K562 (cell line): ENCODE measurements at regions not wholly inside any gene's neighbourhood (a gene's known extent, or its start where the extent isn't known, plus 50 kb on each side); places are given as distances from the start of the nearest gene placed in this dataset.

Source experiments
- ATAC-seq: fragments of 200-7000 bp; cut with Tn5 transposase; 3 replicates; pipeline ENCODE4 v1.9.1; 2020; ENCODE audit warnings: moderate library complexity
- BruUV-seq: library from RNA; stranded (reverse); fragments of 400-500 nt; replicated peaks from 2 replicates; lab custom pipeline; 2021; lab: Mats Ljungman, UMichigan
- CTCF ChIA-PET: fragments of 300-600 bp; formaldehyde crosslinking; extraction: SDS; loops from one replicate; lab custom pipeline; 2021; ENCODE audit warnings: low intra/inter-chr PET ratio; lab: Yijun Ruan, JAX
- POLR2A ChIA-PET: fragments of 300-600, 350-650 bp; sonication (Branson Sonifier 250); formaldehyde crosslinking; extraction: SDS; loops from one replicate; lab custom pipeline; 2021; ENCODE audit warnings: antibody characterized with exemption, inconsistent platforms; lab: Yijun Ruan, JAX
- DNase-seq, 4 experiments: peaks; one replicate each; pipeline versions ENCODE4 v3.0.0 to v3.0.0-alpha.2; 2011 to 2018; ENCODE audit warnings: low spot score in 3 of 4, mixed read lengths in 3 of 4; ENCODE audit errors: extremely low read depth in 1 of 4
- FAIRE-seq: peaks from 2 replicates; lab custom pipeline; 2011; peaks lifted over from hg19 to GRCh38; lab: Jason Lieb, UNC
- H2AFZ ChIP-seq: 2 replicates; pipeline ENCODE4 v1.6.0; 2011; ENCODE audit warnings: low read depth, low read length, control low read depth, inconsistent platforms
- H3K27ac ChIP-seq: fragments of 200-600 bp; 3 replicates; pipeline ENCODE4 v1.8.0; 2011; ENCODE audit warnings: low read depth, mild to moderate bottlenecking, control low read depth, inconsistent platforms, low read length, moderate library complexity, mixed read lengths; ENCODE audit errors: extremely low read depth
- H3K27me3 ChIP-seq, 2 experiments: fragments of 300-600 bp in 1 of 2; 2 replicates in 1 of 2; 3 replicates in 1 of 2; pipeline versions ENCODE4 v1.6.0 to v1.8.0; 2011; ENCODE audit warnings: inconsistent platforms in 2 of 2, low read length in 2 of 2, mild to moderate bottlenecking in 1 of 2, mixed read lengths in 1 of 2, moderate library complexity in 1 of 2; ENCODE audit not compliant: control insufficient read depth in 2 of 2, insufficient read depth in 2 of 2
- H3K36me3 ChIP-seq: fragments of 300-600 bp; 3 replicates; pipeline ENCODE4 v1.8.0; 2011; ENCODE audit warnings: mild to moderate bottlenecking, low read length, inconsistent platforms; ENCODE audit not compliant: control insufficient read depth, insufficient read depth
- H3K4me1 ChIP-seq, 2 experiments: fragments of 200-600 bp in 1 of 2; replicated peaks in 1 of 2; 2 replicates in 1 of 2; 3 replicates in 1 of 2; pipeline versions ENCODE4 v1.5.1 to v1.8.0; 2011; ENCODE audit warnings: inconsistent platforms in 2 of 2, low read length in 2 of 2, mild to moderate bottlenecking in 1 of 2, mixed read lengths in 1 of 2, moderate library complexity in 1 of 2; ENCODE audit not compliant: control insufficient read depth in 2 of 2, insufficient read depth in 2 of 2
- H3K4me2 ChIP-seq: 2 replicates; pipeline ENCODE4 v1.6.1; 2011; ENCODE audit warnings: low read length, control low read depth, inconsistent platforms, mixed read lengths; ENCODE audit not compliant: insufficient read depth
- H3K4me3 ChIP-seq: fragments of 200-600 bp; sonication (generic), shearing (Covaris generic); 2 replicates; pipeline ENCODE4 v1.5.1; 2016; ENCODE audit warnings: control low read depth, inconsistent platforms
- H3K79me2 ChIP-seq: fragments of 200-600 bp; 3 replicates; pipeline ENCODE4 v1.8.0; 2011; ENCODE audit warnings: low read length, inconsistent platforms; ENCODE audit not compliant: control insufficient read depth, insufficient read depth
- H3K9ac ChIP-seq, 2 experiments: 2 replicates each; pipeline versions ENCODE4 v1.6.0 to v1.6.1; 2011; ENCODE audit warnings: low read depth in 2 of 2, low read length in 2 of 2, control low read depth in 1 of 2, inconsistent platforms in 1 of 2, mild to moderate bottlenecking in 1 of 2, mixed read lengths in 1 of 2; ENCODE audit not compliant: insufficient read depth in 1 of 2
- H3K9me1 ChIP-seq: one replicate; pipeline ENCODE4 v1.6.0; 2011; ENCODE audit warnings: inconsistent platforms, mild to moderate bottlenecking, low read length, moderate library complexity; ENCODE audit not compliant: control insufficient read depth, insufficient read depth
- H3K9me3 ChIP-seq: replicated peaks from 2 replicates; pipeline ENCODE4 v1.5.1; 2011; ENCODE audit warnings: low read depth, low read length, inconsistent platforms; ENCODE audit not compliant: control insufficient read depth, insufficient read depth
- H4K20me1 ChIP-seq: replicated peaks from 2 replicates; pipeline ENCODE4 v1.6.1; 2011; ENCODE audit warnings: low read length, inconsistent platforms, mixed read lengths; ENCODE audit not compliant: control insufficient read depth, insufficient read depth
- HMGN3 ChIP-seq: IDR thresholded peaks from 2 replicates; pipeline ENCODE4 v1.6.1; 2011; ENCODE audit warnings: borderline replicate concordance, low read depth, mild to moderate bottlenecking, mixed read lengths, low read length; ENCODE audit not compliant: insufficient read length; ENCODE audit errors: extremely low read depth
- POU5F1 ChIP-seq: fragments of 150-350 bp; IDR thresholded peaks from 2 replicates; pipeline ENCODE4 v1.6.1; 2014; ENCODE audit warnings: borderline replicate concordance, low read length, low read depth, mild to moderate bottlenecking; ENCODE audit not compliant: partially characterized antibody
- ZFP30 ChIP-seq: fragments of 250-450 bp; sonication (Bioruptor Pico); IDR thresholded peaks from 2 replicates; pipeline ENCODE4 v1.8.0; 2022; ENCODE audit warnings: moderate library complexity, mild to moderate bottlenecking, inconsistent platforms, borderline replicate concordance
- ZKSCAN8 ChIP-seq: fragments of 200-800 bp; sonication (Bioruptor generic); IDR thresholded peaks from 2 replicates; pipeline ENCODE4 v1.6.1; 2016; ENCODE audit warnings: missing genetic modification characterization, missing compliant biosample characterization
- ZNF175 ChIP-seq: fragments of 200-800 bp; sonication (Bioruptor generic); IDR thresholded peaks from 2 replicates; pipeline ENCODE4 v1.6.1; 2016; ENCODE audit warnings: low read depth, mild to moderate bottlenecking, missing genetic modification characterization, missing compliant biosample characterization
- ZNF512 ChIP-seq: IDR thresholded peaks from 2 replicates; pipeline ENCODE4 v1.6.1; 2016; ENCODE audit warnings: missing genetic modification characterization, missing compliant biosample characterization
- WGBS: fragments of 100-300 bp; shearing (Covaris generic); methylation state at CpG from one replicate; pipeline ENCODE4 v1.1.6; 2016; ENCODE audit warnings: low coverage, mixed read lengths; ENCODE audit not compliant: insufficient coverage; ENCODE audit errors: missing lambda C conversion rate; 5-methylcytosine and 5-hydroxymethylcytosine counted together
- in situ Hi-C: fragments of 300-500 bp; cut with MboI; formaldehyde crosslinking; loops from 4 replicates; pipeline ENCODE4 v1.15.0; 2018; ENCODE audit warnings: inconsistent platforms, mixed read lengths
- intact Hi-C: fragments of 100-400 bp; cut with micrococcal nuclease; formaldehyde crosslinking; loops from 2 replicates; pipeline ENCODE4 v1.14.2; 2022

GRCh38 chr3:20574746-20575145, 388.7 kb upstream of the SGO1 start:
- H3K4me2 ChIP-seq, result no peak overlapping the region
- no peak for FAIRE-seq
- ChIA-PET POLR2A (interaction anchor here (2.0 kb wide), 1 partner anchor 11 kb away, joined by 5 read pairs; no protein-coding TSS in a partner anchor), CTCF (interaction anchor here (0.7 kb wide), 1 partner anchor 42 kb away, joined by 3 read pairs; no protein-coding TSS in a partner anchor)
- H3K9ac ChIP-seq, result no peak overlapping the region
- no peaks in the 10 kb centered on the region for H3K9me1 ChIP-seq
- H3K4me1 ChIP-seq, result no peaks in the 10 kb centered on the region
- H3K27ac ChIP-seq, result no peak overlapping the region
- no peaks in the 10 kb centered on the region for H3K36me3 ChIP-seq
- no peaks in the 10 kb centered on the region for H4K20me1 ChIP-seq
- H3K9me3 ChIP-seq, result no peaks in the 10 kb centered on the region; the same call in 1 of the 2 replicates
- in situ Hi-C loops (no loop called here), intact Hi-C loops (no loop called here)
- no peak overlapping the region for H2AFZ ChIP-seq
- BruUV-seq, result no TSS peak
- H3K27me3 ChIP-seq, result no peaks in the 10 kb centered on the region
- H3K4me3 ChIP-seq, result no peak overlapping the region
- TF ChIP-seq POU5F1, result no peak
- TF ChIP-seq ZKSCAN8, result no peak
- TF ChIP-seq ZFP30, result no peak
- no peak for TF ChIP-seq ZNF175 (CRISPR knock-in tag)
- no peak for TF ChIP-seq ZNF512 (tag)
- no peak for TF ChIP-seq HMGN3
- 6% methylated on average over 4 of the region's 4 CpGs for WGBS
- no peak for ATAC-seq
- no peaks in the 10 kb centered on the region for H3K79me2 ChIP-seq
- no peak for DNase-seq
